HG03066 (cell line): ENCODE measurements at regions not wholly inside any gene's neighbourhood (a gene's known extent, or its start where the extent isn't known, plus 50 kb on each side); places are given as distances from the start of the nearest gene placed in this dataset.
"Not testable (repeated sequence)": the region's sequence is repeated elsewhere in the genome, so short reads cannot be mapped to it uniquely, and the experiment has no call there.

Experiments used
- ATAC-seq: cut with Tn5 transposase; IDR thresholded peaks from one replicate; pipeline ENCODE4 v1.9.1; 2021; ENCODE audit warnings: low read depth; ENCODE audit not compliant: unreplicated experiment

DNA sequence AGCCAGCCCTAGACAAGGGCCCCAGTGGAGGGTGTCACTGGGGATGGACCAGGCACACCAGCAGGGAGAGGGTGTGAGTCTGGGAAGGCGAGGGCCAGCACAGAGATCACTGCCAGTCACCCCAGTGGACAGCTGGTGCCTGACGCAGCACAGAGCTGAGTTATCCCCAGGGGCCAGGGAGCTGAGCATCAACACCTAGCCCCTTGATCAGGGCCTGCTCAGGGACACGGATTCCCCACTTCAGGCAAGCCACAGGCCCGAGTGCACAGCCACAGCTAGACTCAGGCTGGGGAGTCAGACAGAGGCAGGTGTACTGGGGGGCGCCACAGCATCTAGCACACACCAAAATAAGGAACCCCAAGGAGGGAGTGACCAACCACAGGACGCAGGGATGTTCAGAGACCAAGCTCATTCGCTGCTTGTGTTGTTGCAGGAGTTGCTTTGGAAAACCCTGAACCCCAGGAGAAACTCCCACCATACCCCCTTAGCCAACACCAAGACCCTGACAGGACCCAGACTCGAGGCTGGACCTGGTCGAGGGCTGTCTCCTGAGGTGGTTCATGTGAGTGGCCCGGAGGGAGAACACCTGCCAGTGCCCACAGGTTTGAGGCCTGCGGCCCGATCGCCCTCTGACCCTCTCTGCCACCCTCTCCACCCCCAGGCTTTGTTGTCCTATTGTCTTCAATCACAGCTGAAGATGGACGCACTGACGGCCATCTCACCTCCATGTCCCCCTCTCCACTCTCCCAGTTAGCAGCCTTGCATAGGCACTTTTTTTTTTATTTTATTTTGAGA lies 146.8 kb downstream of the TPRA1 start:
- ATAC-seq: no peak

DNA sequence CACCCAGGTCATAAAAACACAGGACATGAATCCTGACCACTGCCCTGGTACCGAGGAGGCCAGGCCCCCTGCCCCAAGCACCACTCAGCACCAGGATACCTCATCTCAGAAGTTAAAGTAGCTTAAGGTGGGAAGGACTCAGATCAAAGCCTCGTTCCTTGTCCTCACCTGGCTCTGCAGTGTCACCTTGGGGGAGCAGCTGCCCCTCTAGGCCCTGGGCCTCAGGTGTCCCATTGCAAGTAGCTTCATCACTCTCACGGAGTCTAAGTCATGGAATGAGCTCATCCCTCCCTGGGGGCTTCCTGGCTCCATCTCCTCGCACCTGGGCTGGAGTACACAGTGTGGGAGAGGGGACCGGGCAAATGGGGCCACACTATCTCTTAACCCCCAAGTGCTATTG lies 148.0 kb downstream of the TPRA1 start:
- ATAC-seq: no peak

DNA sequence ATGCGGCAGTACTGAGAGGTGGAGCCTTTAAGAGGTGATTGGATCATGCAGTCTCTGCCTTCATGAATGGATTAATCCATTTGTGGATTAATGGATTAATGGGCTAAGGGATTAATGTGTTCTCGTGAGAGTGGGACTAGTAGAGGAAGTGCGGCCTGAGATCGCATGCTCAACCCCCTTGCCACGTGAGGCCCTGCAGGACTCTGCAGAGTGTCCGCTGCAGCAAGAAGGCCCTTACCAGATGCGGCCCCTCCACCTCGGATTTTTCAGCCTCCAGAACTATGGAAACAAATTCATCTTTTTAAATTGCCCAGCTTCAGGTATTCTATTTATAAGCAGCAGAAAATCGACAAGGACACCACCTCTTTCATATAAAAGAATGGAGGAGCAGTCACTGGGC lies 148.8 kb downstream of the TPRA1 start:
- no peak for ATAC-seq

DNA sequence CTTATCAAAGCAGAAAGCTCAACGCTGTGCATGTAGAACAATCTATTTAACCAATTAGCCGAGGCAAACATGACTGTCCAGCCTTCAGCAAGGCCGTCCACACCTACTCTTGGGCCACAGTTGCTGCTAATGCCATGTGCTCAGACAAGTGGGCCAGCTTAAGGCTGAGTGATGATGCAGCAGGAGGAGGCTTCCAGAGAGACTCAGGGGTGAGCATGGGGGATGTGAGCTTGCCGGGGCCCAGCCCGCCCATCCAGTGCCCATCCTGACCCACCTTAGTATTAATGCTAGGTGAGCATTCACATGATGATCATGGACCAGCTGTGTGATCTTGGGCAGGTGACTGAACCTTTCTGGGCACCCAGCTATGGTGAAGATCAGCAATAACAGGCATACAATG lies 150.1 kb downstream of the TPRA1 start:
- no peak for ATAC-seq

DNA sequence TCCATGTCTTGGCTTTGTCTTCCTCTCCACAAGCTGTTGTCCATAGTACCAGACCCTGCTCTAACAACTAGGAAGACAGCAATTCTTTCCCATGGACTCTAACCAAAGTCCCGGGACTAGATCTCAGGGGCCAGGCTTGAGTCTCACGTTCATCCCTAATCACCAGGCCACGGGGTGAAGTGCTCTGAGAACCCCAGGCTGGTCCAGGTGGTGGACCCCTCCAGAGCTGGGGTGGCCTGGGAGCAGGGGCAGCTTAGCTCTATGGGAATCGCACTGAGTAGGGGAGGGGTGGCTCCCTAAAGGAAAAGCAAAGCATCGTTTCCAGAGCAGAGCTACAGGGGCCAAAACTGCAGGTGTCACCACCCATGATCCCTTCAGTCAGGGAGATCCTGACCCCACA lies 150.9 kb downstream of the TPRA1 start:
- no peak for ATAC-seq

DNA sequence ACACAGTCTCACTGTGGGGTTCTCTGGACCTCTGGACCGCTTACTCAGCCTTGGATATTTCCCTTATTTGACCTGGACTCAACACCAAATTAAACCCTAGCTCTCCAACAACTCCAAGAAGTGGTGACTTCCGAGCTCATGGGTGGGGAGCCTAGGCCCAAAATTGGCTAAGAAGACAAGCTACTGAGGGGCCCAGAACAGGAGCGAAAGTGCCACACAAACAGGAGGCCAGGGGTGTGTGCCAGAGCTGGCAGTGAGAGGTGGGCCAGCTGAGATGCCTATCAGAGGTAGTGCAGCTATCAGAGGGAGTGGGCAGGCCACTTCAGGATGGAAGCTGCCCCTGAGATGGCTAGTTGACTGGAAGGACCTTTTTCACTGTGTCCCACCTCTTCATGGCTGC lies 151.1 kb upstream of the PRR20G start:
- no peak for ATAC-seq

DNA sequence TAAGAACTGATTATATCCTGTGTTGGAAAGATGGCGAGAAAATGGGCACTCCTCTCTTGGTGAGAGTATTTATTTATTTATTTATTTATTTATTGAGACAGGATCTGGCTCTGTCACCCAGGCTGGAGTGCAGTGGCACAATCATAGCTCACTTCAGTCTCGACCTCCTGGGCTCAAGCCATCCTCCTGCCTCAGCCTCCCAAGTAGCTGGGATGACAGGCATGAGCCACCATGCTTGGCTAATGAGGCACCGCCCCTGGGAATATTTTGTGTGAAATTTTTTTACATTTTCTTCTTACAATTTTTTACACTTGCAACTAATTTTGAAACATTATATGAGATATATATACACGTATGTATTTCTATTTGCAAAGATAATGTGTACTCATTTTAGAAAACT lies 150.5 kb upstream of the PRR20G start:
- ATAC-seq: no peak

DNA sequence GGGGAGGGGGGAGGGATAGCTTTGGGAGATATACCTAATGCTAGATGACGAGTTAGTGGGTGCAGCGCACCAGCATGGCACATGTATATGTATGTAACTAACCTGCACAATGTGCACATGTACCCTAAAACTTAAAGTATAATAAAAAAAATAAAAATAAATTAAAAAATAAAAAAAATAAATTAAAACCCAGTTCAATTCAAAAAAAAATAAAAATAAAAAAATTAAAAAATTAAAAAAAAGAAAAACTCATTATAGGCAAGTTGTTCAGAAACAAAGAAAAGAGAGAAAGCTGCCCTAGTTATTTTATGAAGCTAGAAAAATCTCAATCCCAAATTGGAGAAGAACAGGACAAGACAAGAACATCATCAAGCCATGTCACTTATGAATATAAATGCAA lies 147.5 kb upstream of the PRR20G start:
- not testable (repeated sequence) for ATAC-seq

DNA sequence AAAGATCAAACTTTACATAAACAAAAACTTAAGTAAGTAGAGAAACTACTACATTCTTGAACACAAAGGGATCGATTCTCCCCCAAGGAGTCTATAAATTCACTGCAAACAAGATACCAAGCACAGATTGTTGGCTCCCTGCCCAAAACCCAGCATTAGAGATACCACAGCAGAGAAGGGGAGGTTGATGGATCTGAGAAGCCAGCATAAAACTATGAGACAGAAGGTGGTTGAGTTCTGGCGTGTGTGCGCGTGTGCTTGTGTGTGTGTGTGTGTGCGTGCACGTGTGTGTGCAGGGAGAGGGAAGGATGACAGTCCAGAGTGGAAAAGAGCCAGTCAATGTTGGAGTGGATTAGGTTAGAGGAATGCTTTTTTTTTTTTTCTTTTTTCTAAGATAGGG lies 143.2 kb upstream of the PRR20G start:
- no peak for ATAC-seq

DNA sequence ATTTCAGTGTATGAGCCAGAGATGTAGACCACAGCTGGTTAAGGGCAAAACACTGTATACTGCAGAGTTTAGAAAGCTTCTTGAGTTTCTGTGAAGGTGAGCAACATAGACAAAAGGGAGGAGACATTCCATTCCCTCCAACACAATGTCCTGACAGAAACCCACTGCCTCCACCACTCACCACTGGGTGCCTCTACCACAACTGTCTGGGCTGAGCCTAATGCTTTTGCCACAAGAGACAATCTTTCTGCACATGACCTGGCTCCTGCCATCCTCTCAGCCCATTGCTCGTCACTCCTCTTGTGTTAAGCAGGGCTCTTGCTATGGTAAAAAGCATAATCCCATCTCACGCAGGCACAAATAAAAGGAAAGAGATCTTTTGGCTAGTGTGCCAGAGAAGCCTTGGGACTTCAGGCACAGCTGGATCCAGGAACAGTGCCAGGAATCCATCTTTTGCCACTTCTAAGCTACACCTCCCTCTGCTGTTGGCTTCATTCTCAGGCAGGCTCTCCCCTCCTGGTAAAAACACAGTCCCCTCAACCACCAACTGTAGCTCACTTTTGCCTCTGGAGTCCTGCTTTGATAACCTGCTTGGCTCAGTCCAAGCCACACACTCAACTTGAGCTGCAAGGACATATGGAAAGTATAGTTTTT lies 140.6 kb upstream of the PRR20G start:
- ATAC-seq: no peak

DNA sequence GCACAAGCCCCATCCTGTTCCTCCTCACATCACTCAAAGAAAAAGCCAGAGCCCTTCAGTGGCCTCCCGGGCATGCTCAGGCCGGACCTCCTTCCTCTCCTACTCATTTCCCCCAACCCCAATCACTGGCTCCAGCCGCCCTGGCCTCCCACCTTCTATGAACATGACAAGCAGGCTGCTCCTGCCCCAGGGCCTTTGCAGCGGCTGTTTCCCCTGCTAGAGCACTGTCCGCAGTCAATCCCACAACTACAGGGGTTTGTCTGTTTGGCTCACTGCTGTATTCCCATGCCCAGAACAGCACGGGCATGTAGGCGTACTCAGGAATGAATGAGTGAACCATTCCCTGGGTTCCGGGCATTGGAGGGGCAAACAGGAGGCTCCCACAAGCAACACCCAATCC lies 139.8 kb upstream of the PRR20G start:
- ATAC-seq: no peak

DNA sequence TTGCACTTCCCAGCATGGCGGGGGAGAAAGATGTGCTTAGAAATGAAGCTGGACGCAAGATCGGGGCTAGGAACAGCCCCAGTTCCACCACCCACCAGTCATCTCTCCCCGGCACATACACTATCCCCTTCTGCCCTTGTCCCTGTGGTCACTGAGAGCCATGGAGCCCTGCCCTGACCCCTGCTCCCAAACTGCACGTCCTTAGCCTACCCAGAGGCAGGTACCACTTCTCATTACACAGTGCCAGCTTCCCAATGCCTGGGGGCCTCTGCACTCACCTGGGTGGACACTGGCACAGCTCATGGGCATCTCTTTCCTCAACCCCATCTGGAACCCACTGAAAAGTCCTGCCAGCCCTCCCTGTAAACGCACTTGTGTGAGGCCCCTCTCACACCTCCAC lies 139.3 kb upstream of the PRR20G start:
- no peak for ATAC-seq

DNA sequence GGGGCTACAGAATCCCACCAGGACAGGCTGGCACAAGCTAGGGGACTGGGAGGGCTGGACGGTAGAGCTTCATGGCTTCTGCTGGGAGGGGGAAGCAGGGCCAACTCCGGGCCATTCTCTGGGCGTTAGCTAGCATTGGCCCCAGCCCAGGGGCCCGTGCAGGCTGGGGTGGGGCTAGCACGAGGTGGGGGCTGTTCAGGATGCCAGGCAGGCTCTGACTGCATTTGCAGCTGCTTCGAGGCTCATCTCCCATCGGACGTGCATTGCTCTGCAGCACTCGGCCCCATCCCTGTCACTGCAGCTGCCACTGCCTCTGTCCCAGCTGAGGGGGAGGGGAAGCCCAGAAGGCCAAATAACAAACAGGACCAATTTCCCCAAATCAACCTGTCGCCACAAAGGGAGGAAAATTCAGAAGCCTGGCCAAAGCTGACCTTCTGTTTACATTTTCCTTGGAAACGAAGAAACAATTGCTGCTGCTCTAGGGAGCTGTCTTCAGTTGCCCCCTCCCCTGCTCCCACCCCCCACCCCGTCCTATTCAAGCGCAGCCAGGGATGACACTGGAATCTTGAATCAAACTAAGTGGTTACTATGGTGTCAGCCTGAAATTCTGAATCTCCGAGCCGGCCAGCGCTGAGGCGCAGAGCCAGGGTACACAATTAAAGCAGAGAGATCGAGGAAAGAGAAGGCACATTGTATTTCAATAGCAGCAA lies 138.8 kb upstream of the PRR20G start:
- no peak for ATAC-seq

DNA sequence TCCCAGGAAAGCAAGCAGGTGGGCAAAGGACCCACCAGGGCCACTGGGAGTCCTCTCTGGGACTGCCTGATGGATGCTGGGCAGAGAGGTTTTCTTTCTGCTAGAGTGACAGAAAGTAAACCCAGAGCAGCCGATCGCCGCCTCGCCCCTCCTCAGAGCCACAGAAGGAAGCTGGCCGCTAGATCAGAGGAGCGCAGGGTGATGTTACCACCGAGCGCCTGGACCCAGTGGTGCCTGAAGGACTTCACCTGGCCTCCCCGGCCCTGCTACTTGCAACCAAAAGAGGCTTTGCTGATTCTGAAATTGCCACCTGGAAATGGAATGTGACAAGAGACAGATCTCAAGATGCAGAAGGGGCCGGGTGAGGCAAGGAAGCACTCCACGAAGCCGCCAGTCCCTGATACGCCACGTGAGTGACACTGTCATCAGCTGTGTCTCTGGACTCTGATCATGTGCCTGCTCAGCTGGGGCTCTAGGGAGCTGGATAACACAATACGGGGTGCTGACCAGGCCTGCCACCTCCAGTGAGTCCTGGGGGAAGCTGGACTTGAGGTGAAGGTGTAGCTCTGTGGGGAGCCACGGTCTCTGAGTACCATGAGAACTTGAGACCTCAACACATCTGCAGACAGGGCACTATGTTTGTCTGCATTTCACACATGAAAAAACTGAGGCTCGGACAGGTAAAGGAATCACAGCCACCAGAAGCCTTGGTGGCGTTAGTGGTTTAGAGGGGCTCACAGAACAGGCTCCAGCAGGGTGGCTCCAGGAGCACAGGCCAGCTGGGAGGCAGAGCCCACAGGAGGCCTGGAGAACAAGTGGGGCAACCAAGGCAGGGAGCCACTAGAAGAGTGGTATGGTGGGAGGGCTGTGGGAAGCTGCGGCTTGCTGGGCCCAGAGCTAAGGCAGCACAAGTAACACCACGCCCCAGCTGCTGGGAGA lies 137.9 kb upstream of the PRR20G start:
- ATAC-seq: no peak

DNA sequence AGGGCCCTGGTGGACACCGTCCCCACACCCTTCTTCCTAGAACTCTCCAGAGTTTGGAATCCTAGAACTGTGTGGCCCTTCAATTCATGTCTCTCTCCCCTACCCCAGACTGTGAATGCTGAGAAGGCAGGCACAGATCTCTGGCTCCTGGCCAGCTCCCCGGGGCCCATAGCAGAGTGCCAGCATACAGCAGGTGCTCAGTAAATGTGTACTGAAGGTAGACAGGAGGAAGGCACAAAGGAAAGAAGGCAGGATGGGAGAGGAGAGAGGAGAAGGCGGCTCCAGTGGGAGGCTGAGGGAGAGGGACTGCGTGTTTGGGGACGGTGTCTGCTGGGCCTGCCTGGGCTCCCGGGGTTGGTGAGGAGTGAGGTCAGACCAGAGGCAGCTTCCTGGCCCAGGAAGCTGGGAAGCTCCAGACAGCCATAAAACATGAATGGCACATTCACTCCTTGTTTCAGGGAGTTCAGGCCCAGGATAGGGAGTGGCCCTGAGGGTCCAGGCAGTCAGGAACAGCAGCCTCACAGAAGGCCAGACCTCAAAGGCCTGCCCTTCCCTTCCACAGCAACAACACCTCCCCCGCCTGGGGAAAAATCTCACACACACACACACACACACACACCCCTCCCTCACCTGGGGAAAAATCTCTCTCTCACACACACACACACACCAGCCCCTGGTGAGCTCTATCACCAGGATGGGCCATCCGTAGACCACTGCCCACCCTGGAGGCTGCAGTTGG lies 137.1 kb upstream of the PRR20G start:
- ATAC-seq: no peak

DNA sequence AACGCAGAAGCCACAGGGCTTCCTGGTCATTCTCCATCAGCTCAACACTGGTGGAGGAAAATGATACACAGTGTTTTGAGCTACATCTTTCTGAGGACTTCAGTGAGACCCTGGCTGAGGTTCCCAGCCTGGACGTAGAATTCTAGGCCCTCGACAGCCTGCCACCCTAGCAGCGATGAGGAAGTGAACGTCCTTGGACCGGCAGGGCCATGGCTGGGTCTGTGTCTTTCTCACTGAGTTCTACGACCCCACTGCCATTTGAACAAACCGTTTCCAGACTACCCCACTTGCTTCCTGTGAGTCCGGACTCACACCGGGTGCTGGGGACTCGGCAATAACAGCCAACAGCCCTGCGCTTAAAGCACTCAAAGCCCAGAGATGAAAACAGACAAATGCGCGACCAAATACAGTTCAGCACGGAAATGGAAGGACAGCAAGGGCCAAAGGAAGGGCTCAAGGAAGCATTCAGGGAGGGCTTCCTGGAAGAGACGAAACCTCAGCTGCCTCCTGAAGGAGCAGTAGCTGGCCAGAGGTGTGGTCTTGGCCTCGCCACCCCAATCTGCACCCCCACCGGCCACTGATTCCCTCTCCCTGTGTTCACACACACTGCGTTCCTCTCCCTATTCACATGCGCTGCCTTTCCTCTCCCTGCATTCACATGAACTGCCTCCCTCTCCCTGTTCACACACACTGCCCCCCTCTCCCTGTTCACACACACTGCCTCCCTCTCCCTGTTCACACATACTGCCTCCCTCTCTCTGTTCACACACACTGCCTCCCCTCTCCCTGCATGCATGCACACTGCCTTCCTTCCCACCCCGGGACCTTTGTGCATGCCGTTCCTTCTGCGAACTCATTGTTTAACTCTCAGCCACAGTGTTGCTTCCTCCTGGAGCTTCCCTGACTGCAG lies 136.3 kb upstream of the PRR20G start:
- ATAC-seq: no peak

DNA sequence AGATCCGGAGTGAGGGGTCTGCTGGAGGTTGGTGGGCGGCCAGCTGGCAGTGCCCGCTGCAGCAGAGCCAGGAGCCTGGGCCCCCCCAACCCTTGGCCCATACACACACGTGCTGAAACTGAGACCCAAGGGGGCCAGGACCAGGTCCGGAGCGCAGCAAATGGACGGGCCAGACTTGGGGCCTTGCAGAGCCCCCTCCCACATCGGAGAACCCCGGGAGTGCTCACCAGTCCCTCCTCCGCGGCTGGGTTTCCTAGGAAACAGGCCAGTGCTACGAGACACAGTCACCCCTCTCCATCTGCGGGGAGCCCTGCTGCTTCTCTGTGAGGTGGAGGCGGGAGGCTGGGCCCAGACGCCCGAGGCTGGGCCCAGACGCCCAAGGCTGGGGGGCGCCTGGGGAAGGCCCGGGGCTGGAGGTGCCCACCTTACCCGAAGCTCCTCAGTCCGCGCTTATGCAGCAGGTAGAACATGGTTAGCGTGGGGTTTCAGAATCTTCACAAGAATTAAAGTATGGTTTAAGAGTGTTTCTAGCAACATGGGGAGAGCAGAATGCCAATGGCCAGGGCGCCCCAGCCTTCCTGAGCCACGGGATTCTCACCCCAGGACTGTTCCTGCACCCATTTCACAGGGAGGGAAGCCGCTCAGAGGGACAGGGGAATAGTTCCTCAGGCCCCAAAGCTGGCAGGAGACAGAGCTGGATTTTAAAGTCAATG lies 135.0 kb upstream of the PRR20G start:
- ATAC-seq: no peak

DNA sequence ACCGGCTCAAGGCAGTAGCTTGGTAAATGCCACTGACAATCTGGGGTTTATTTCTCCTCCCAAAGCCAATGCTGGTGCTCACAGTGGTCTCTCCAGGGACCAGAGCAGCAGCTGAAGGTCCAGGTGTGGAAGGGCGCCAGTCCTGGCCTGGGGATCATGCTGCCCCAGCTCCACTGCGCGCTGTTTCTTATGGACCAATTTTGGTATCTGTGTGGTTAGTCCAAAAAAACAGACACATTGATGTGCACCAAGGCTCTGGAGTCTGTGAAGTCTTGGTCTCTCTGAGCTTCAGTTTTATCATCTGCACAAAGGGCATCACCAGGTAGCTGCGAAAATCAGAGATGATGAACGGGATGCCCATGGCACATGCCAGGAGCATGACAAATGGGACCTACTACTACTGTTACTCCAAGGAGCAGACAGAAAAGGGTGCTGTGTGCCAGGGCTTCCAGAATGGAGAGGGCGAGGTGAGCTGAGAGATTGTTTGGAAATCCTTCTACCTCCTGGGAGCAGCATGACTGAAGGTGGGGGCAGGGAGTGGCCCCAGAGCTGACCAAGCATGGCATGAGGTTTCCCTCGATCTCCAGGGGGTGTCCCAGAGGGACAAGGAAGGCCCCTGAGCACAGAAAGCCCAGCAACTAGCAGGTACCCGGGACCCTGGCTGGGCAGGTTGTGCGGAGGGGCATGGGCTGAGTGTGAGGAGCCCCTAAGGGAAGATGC lies 134.3 kb upstream of the PRR20G start:
- ATAC-seq: no peak
